GM18505 (cell line): ENCODE measurements at regions not wholly inside any gene's neighbourhood (a gene's known extent, or its start where the extent isn't known, plus 50 kb on each side); places are given as distances from the start of the nearest gene placed in this dataset.
"Not testable (repeated sequence)": the region's sequence is repeated elsewhere in the genome, so short reads cannot be mapped to it uniquely, and the experiment has no call there.

ENCODE experiments used
- ATAC-seq: cut with Tn5 transposase; IDR thresholded peaks from one replicate; pipeline ENCODE4 v1.9.1; 2021; ENCODE audit not compliant: unreplicated experiment
- POLR2A ChIP-seq: IDR thresholded peaks from 4 replicates; pipeline ENCODE4 v1.6.1; 2011; ENCODE audit warnings: borderline replicate concordance; ENCODE audit not compliant: insufficient read depth, insufficient read length; ENCODE audit errors: extremely low read depth

GRCh38 chr2:16218625-16219024 is 278.3 kb downstream of the MYCN start:
- no peak for TF ChIP-seq POLR2A
- ATAC-seq = no peak

GRCh38 chr2:16218161-16218560 is 277.8 kb downstream of the MYCN start:
- TF ChIP-seq POLR2A = no peak
- ATAC-seq = no peak

- ATAC-seq = not testable (repeated sequence)
These were observed 277.4 kb downstream of the MYCN start for GRCh38 chr2:16217741-16218140.

- TF ChIP-seq POLR2A = no peak
- ATAC-seq = no peak
These were observed 276.9 kb downstream of the MYCN start for GRCh38 chr2:16217291-16217690.

GRCh38 chr2:16216558-16216945 is 276.2 kb downstream of the MYCN start:
- no peak for TF ChIP-seq POLR2A
- ATAC-seq = no peak

- ATAC-seq = no peak
- no peak for TF ChIP-seq POLR2A
These were observed 275.7 kb downstream of the MYCN start for GRCh38 chr2:16215902-16216557.

GRCh38 chr2:16214861-16215260 is 274.5 kb downstream of the MYCN start:
- TF ChIP-seq POLR2A = no peak
- ATAC-seq = no peak

- TF ChIP-seq POLR2A = no peak
- no peak for ATAC-seq
These were observed 274.0 kb downstream of the MYCN start for GRCh38 chr2:16214391-16214790.

- TF ChIP-seq POLR2A = no peak
These were observed 272.0 kb downstream of the MYCN start for GRCh38 chr2:16212321-16212720.

GRCh38 chr2:16211341-16211740 is 271.0 kb downstream of the MYCN start:
- ATAC-seq = no peak
- TF ChIP-seq POLR2A = no peak

More at GRCh38 chr2:16212321-16212720, 272.0 kb downstream of the MYCN start:
- ATAC-seq = no peak

GRCh38 chr2:16210841-16211240 is 270.5 kb downstream of the MYCN start:
- ATAC-seq = no peak
- TF ChIP-seq POLR2A = no peak

GRCh38 chr2:16209799-16210198 is 269.4 kb downstream of the MYCN start:
- TF ChIP-seq POLR2A = no peak

GRCh38 chr2:16208921-16209320 is 268.6 kb downstream of the MYCN start:
- TF ChIP-seq POLR2A = no peak
- ATAC-seq = no peak

More at GRCh38 chr2:16209799-16210198, 269.4 kb downstream of the MYCN start:
- ATAC-seq = no peak

GRCh38 chr2:16208241-16208797 is 268.0 kb downstream of the MYCN start:
- no peak for TF ChIP-seq POLR2A
- ATAC-seq = no peak
